Liver (tissue), 8 donors: ENCODE measurements at regions not wholly inside any gene's neighbourhood (a gene's known extent, or its start where the extent isn't known, plus 50 kb on each side); places are given as distances from the start of the nearest gene placed in this dataset.

Experiments used
- DNase-seq: peaks from one replicate; pipeline ENCODE4 v3.0.0-alpha.2; 2017; ENCODE audit warnings: low spot score
- H3K27ac ChIP-seq, 2 donors: one replicate each; pipeline ENCODE4 v1.7.0; 2013; ENCODE audit warnings: inconsistent platforms in 2 of 2, low read length in 2 of 2, control low read depth in 1 of 2, low read depth in 1 of 2, mild to moderate bottlenecking in 1 of 2
- H3K27me3 ChIP-seq, 4 donors: one replicate each; pipeline versions ENCODE4 v1.6.1 to v1.7.0; 2013; ENCODE audit warnings: low read length in 3 of 4, inconsistent platforms in 1 of 4, mild to moderate bottlenecking in 1 of 4, moderate library complexity in 1 of 4; ENCODE audit not compliant: control insufficient read depth in 4 of 4, insufficient read depth in 4 of 4
- H3K36me3 ChIP-seq, 4 donors: one replicate each; pipeline versions ENCODE4 v1.6.1 to v1.7.0; 2013; ENCODE audit warnings: low read length in 3 of 4, mild to moderate bottlenecking in 3 of 4, low read depth in 1 of 4, moderate library complexity in 1 of 4; ENCODE audit not compliant: control insufficient read depth in 4 of 4, insufficient read depth in 3 of 4
- H3K4me1 ChIP-seq, 4 donors: one replicate each; pipeline versions ENCODE4 v1.6.1 to v1.7.0; 2013; ENCODE audit warnings: low read length in 3 of 4, mild to moderate bottlenecking in 3 of 4, moderate library complexity in 1 of 4; ENCODE audit not compliant: control insufficient read depth in 4 of 4, insufficient read depth in 4 of 4
- H3K4me3 ChIP-seq, 3 donors: one replicate each; pipeline versions ENCODE4 v1.6.1 to v1.7.0; 2013; ENCODE audit warnings: low read length in 3 of 3, control low read depth in 1 of 3, low read depth in 1 of 3, mild to moderate bottlenecking in 1 of 3
- H3K9ac ChIP-seq, 2 donors: one replicate each; pipeline ENCODE4 v1.7.0; 2013; ENCODE audit warnings: low read length in 2 of 2, mild to moderate bottlenecking in 2 of 2, moderate library complexity in 2 of 2, control low read depth in 1 of 2, low read depth in 1 of 2
- H3K9me3 ChIP-seq, 4 donors: one replicate each; pipeline versions ENCODE4 v1.6.1 to v1.7.0; 2013; ENCODE audit warnings: low read length in 3 of 4; ENCODE audit not compliant: control insufficient read depth in 4 of 4
- CTCF ChIP-seq: fragments of 150-350 bp; IDR thresholded peaks from 2 replicates; pipeline ENCODE4 v1.5.1; 2017; ENCODE audit warnings: improper control_type of control experiment, low read depth, low read length; ENCODE audit not compliant: missing input control
- EGR1 ChIP-seq, 2 donors: IDR thresholded peaks; 2 replicates each; pipeline ENCODE4 v1.6.1; 2016 to 2018; ENCODE audit warnings: antibody characterized with exemption in 2 of 2, low read depth in 2 of 2
- FOXA1 ChIP-seq: IDR thresholded peaks from 2 replicates; pipeline ENCODE4 v1.6.1; 2016; ENCODE audit warnings: antibody characterized with exemption
- FOXA2 ChIP-seq: IDR thresholded peaks from 2 replicates; pipeline ENCODE4 v1.6.1; 2016; ENCODE audit warnings: antibody characterized with exemption
- GABPA ChIP-seq, 2 donors: IDR thresholded peaks in 1 of 2; conservative IDR thresholded peaks in 1 of 2; 2 replicates each; pipeline ENCODE4 v1.6.1; 2016; ENCODE audit warnings: antibody characterized with exemption in 2 of 2, mild to moderate bottlenecking in 1 of 2, moderate library complexity in 1 of 2
- HNF4A ChIP-seq, 2 donors: conservative IDR thresholded peaks; 2 replicates each; pipeline ENCODE4 v1.6.1; 2016; ENCODE audit warnings: antibody characterized with exemption in 2 of 2, mild to moderate bottlenecking in 2 of 2
- HNF4G ChIP-seq: IDR thresholded peaks from 2 replicates; pipeline ENCODE4 v1.6.1; 2016; ENCODE audit warnings: antibody characterized with exemption
- JUND ChIP-seq, 2 donors: IDR thresholded peaks; 2 replicates each; pipeline ENCODE4 v1.6.1; 2016; ENCODE audit warnings: antibody characterized with exemption in 2 of 2
- NR2F2 ChIP-seq: IDR thresholded peaks from 2 replicates; pipeline ENCODE4 v1.6.1; 2016; ENCODE audit warnings: antibody characterized with exemption
- RAD21 ChIP-seq, 2 donors: IDR thresholded peaks; 2 replicates each; pipeline ENCODE4 v1.6.1; 2016; ENCODE audit warnings: antibody characterized with exemption in 2 of 2, mild to moderate bottlenecking in 2 of 2
- RXRA ChIP-seq, 2 donors: IDR thresholded peaks; 2 replicates each; pipeline ENCODE4 v1.6.1; 2017 to 2018; ENCODE audit warnings: antibody characterized with exemption in 2 of 2, mild to moderate bottlenecking in 1 of 2
- SP1 ChIP-seq: IDR thresholded peaks from 2 replicates; pipeline ENCODE4 v1.6.1; 2018; ENCODE audit warnings: antibody characterized with exemption, mild to moderate bottlenecking
- TAF1 ChIP-seq: conservative IDR thresholded peaks from 2 replicates; pipeline ENCODE4 v1.6.1; 2016; ENCODE audit warnings: antibody characterized with exemption, mild to moderate bottlenecking
- YY1 ChIP-seq: IDR thresholded peaks from 2 replicates; pipeline ENCODE4 v1.6.1; 2016; ENCODE audit warnings: antibody characterized with exemption, mild to moderate bottlenecking
- WGBS: extraction: QIAGEN DNeasy Blood & Tissue Kit; methylation state at CpG from one replicate; pipeline ENCODE4 v1.1.7; 2013; 5-methylcytosine and 5-hydroxymethylcytosine counted together
- TF ChIP-seq, protein P1 (sequence below): IDR thresholded peaks from 2 replicates; pipeline ENCODE4 v1.6.1; 2016; ENCODE audit warnings: antibody characterized with exemption
- TF ChIP-seq, protein P2 (sequence below): IDR thresholded peaks from 2 replicates; pipeline ENCODE4 v1.6.1; 2016; ENCODE audit warnings: antibody characterized with exemption, mild to moderate bottlenecking
- TF ChIP-seq, protein P3 (sequence below): IDR thresholded peaks from 2 replicates; pipeline ENCODE4 v1.6.1; 2016; ENCODE audit warnings: antibody characterized with exemption
- TF ChIP-seq, protein P4 (sequence below): IDR thresholded peaks from 2 replicates; pipeline ENCODE4 v1.6.1; 2016; ENCODE audit warnings: antibody characterized with exemption
- donor health status: healthy.
- donor health status: healthy.
- donor health status: healthy.
- donor health status: healthy.
- donor health status: healthy.

- Histone ChIP-seq H3K36me3 (no peaks in the 10 kb centered on the region), H3K27me3 (no peaks in the 10 kb centered on the region), H3K4me1 (peaks cover 0 to 6% (median 3%) of the 10 kb centered on the region in 4 donors), H3K9me3 (no peaks in the 10 kb centered on the region), H3K9ac (no peak overlapping the region), H3K27ac (no peak overlapping the region), H3K4me3 (no peak overlapping the region)
- WGBS, result 67% methylated on average over 9 of the region's 9 CpGs
- peak; percentile 35 for DNase-seq
- TF ChIP-seq HNF4G, result peak; percentile 45
- peak; percentile 37 for TF ChIP-seq SP1
- TF ChIP-seq RXRA (IDR thresholded peaks at IDR 0.05), result no peak
- TF ChIP-seq, protein P1, sequence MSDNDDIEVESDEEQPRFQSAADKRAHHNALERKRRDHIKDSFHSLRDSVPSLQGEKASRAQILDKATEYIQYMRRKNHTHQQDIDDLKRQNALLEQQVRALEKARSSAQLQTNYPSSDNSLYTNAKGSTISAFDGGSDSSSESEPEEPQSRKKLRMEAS, result peak; percentile 10
- peak; percentile 60 to 74 for TF ChIP-seq HNF4A (conservative IDR thresholded peaks at IDR 0.05)
Measured at GRCh38 chr4:138835832-138836533, 179.6 kb upstream of the NOCT start.

DNA sequence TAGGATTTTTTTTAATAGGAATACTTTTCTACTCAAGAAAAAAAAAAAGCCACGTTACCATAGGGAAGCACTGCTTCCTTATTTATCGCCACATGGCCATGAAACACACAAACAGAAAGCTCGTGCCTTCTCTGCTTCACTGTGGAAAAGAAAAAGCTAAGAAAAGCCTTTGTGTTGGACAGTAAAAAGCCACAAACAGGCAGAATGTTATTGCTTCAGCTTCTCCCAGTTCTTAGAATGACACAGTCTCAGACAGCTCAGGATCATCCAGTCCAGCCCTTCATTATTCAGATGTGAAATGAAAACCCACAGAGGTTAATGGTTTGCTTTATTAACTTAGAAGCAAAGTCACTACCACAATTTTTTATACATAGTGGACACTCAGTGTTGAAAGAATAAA, 181.6 kb upstream of the NOCT start:
- H3K4me1 ChIP-seq, result peaks cover 0 to 6% (median 3%) of the 10 kb centered on the region in 4 donors
- H3K27me3 ChIP-seq, result no peaks in the 10 kb centered on the region
- H3K36me3 ChIP-seq, result no peaks in the 10 kb centered on the region
- no peak overlapping the region for H3K27ac ChIP-seq
- H3K4me3 ChIP-seq, result no peak overlapping the region
- H3K9ac ChIP-seq, result no peak overlapping the region
- TF ChIP-seq, protein P2, sequence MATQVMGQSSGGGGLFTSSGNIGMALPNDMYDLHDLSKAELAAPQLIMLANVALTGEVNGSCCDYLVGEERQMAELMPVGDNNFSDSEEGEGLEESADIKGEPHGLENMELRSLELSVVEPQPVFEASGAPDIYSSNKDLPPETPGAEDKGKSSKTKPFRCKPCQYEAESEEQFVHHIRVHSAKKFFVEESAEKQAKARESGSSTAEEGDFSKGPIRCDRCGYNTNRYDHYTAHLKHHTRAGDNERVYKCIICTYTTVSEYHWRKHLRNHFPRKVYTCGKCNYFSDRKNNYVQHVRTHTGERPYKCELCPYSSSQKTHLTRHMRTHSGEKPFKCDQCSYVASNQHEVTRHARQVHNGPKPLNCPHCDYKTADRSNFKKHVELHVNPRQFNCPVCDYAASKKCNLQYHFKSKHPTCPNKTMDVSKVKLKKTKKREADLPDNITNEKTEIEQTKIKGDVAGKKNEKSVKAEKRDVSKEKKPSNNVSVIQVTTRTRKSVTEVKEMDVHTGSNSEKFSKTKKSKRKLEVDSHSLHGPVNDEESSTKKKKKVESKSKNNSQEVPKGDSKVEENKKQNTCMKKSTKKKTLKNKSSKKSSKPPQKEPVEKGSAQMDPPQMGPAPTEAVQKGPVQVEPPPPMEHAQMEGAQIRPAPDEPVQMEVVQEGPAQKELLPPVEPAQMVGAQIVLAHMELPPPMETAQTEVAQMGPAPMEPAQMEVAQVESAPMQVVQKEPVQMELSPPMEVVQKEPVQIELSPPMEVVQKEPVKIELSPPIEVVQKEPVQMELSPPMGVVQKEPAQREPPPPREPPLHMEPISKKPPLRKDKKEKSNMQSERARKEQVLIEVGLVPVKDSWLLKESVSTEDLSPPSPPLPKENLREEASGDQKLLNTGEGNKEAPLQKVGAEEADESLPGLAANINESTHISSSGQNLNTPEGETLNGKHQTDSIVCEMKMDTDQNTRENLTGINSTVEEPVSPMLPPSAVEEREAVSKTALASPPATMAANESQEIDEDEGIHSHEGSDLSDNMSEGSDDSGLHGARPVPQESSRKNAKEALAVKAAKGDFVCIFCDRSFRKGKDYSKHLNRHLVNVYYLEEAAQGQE, result no peak
- no peak for TF ChIP-seq RXRA (IDR thresholded peaks at IDR 0.05)
- TF ChIP-seq HNF4G, result no peak
- TF ChIP-seq SP1, result no peak
- no peak for TF ChIP-seq FOXA2
- no peak for TF ChIP-seq YY1
- TF ChIP-seq, protein P3, sequence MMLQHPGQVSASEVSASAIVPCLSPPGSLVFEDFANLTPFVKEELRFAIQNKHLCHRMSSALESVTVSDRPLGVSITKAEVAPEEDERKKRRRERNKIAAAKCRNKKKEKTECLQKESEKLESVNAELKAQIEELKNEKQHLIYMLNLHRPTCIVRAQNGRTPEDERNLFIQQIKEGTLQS, result no peak
- TF ChIP-seq, protein P4, sequence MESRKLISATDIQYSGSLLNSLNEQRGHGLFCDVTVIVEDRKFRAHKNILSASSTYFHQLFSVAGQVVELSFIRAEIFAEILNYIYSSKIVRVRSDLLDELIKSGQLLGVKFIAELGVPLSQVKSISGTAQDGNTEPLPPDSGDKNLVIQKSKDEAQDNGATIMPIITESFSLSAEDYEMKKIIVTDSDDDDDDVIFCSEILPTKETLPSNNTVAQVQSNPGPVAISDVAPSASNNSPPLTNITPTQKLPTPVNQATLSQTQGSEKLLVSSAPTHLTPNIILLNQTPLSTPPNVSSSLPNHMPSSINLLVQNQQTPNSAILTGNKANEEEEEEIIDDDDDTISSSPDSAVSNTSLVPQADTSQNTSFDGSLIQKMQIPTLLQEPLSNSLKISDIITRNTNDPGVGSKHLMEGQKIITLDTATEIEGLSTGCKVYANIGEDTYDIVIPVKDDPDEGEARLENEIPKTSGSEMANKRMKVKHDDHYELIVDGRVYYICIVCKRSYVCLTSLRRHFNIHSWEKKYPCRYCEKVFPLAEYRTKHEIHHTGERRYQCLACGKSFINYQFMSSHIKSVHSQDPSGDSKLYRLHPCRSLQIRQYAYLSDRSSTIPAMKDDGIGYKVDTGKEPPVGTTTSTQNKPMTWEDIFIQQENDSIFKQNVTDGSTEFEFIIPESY, result no peak
- TF ChIP-seq JUND (IDR thresholded peaks at IDR 0.05), result no peak
- TF ChIP-seq TAF1, result no peak
- TF ChIP-seq, protein P1, result no peak
- TF ChIP-seq RAD21 (IDR thresholded peaks at IDR 0.05), result no peak
- TF ChIP-seq EGR1 (IDR thresholded peaks at IDR 0.05; ENCODE audit: low read depth in 2 of 2), result no peak
- TF ChIP-seq NR2F2, result no peak
- TF ChIP-seq GABPA (IDR thresholded peaks at IDR 0.05 in 1 of 2, conservative IDR thresholded peaks at IDR 0.05 in 1 of 2), result no peak
- no peak for TF ChIP-seq FOXA1
- TF ChIP-seq HNF4A (conservative IDR thresholded peaks at IDR 0.05), result no peak
- TF ChIP-seq CTCF, result no peak
- 68% methylated on average over 3 of the region's 3 CpGs for WGBS
- no peak for DNase-seq
- no peaks in the 10 kb centered on the region for H3K9me3 ChIP-seq
